ENCODE measurements at regions not wholly inside any gene's neighbourhood (a gene's known extent, or its start where the extent isn't known, plus 50 kb on each side); places are given as distances from the start of the nearest gene placed in this dataset.

DNA sequence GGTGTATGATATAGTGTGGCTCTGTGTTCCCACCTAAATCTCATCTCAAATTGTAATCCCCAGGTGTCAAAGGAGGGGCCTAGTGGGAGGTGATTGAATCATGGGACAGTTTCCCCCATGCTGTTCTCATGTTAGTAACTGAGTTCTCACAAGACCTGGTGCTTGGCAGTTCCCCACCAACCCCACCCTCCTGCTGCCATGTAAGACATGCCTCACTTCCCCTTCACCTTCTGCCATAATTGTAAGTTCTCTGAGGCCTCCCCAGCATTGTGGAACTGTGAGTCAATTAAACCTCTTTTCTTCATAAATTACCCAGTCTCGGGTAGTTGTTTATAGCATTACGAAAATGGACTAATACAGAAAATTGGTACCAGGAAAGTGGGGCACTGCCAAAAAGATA is 1705.3 kb downstream of the NCAM2 start:
- TF ChIP-seq ZFX (IDR thresholded peaks at IDR 0.05; ENCODE audit: borderline replicate concordance) (no peak), CTCF (IDR thresholded peaks at IDR 0.05) (no peak)

DNA sequence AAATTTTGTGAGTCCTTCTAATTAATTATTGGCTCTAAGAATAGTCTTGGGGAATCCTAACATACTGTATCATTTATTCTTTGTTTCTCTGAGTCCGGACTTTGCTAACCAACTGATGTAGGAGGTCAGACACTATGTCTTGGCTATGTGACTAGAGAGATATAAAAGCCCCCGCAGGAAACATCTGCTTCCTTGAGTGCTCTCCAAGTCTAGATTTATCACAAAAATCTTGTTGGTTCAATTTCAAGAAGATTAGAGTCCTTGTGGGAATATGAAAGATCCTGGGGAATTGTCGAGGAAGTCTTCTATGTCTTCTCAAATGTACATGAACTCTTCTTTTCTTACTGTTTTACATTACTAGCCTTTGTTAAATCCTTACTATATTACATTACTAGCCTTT is 1712.5 kb downstream of the NCAM2 start:
- TF ChIP-seq ZFX (IDR thresholded peaks at IDR 0.05; ENCODE audit: borderline replicate concordance) (no peak), CTCF (IDR thresholded peaks at IDR 0.05) (no peak)
- H3K27ac ChIP-seq = no peak overlapping the region

More for the DNA sequence above, 1705.3 kb downstream of the NCAM2 start:
- H3K27ac ChIP-seq = no peak overlapping the region

GRCh38 chr21:22711636-22712035 is 1713.4 kb downstream of the NCAM2 start:
- H3K27ac ChIP-seq = no peak overlapping the region
- no peak for TF ChIP-seq ZFX (IDR thresholded peaks at IDR 0.05; ENCODE audit: borderline replicate concordance)
- no peak for TF ChIP-seq CTCF (IDR thresholded peaks at IDR 0.05)

- H3K27ac ChIP-seq = no peak overlapping the region
- TF ChIP-seq CTCF (IDR thresholded peaks at IDR 0.05) (no peak), ZFX (IDR thresholded peaks at IDR 0.05; ENCODE audit: borderline replicate concordance) (no peak)
These were observed 1727.2 kb downstream of the NCAM2 start for GRCh38 chr21:22725436-22725835.

- no peak overlapping the region for H3K27ac ChIP-seq
- TF ChIP-seq ZFX (IDR thresholded peaks at IDR 0.05; ENCODE audit: borderline replicate concordance) (no peak), CTCF (IDR thresholded peaks at IDR 0.05) (no peak)
These were observed 1729.9 kb downstream of the NCAM2 start for GRCh38 chr21:22728091-22728490.

DNA sequence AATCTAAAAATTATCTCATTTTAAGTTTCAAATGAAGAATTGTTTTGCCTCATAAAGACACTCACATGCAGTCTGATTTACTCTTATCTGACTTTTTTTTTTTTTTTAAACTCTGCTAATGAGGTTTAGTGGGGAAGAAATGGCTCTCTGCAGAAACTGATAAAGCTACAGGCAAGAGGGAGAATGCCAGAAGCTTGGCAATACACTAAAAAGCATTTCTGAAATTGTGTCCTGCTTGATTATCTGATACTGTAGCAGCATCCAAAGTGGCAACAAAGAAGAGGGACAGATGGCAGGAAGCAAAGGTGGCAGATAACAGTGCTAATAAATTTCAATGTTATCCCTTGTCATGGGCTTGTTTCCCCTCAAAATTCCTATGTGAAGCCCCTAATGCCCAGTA is 1744.9 kb downstream of the NCAM2 start:
- no peak for TF ChIP-seq CTCF (IDR thresholded peaks at IDR 0.05)
- TF ChIP-seq ZFX (IDR thresholded peaks at IDR 0.05; ENCODE audit: borderline replicate concordance) = no peak
- H3K27ac ChIP-seq = no peak overlapping the region

DNA sequence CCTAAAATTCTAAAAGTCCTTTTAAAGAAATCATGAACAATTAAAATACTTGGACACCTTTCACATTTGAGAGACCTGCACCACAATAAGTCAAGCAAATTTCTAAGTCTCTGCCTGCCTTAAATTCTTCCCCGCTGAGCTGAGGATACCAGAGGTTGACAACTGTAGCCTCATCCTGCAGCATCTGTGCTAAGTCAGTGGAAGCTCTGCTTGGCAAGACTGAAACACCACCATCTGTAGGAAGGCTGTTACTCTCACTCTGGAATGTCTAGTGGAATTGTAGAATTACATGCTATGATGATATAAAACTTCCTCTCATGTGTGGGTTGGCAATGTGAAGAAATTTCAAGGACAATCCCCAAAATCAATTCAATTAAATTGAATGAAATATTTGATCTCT is 1756.5 kb downstream of the NCAM2 start:
- no peak overlapping the region for H3K27ac ChIP-seq
- no peak for TF ChIP-seq ZFX (IDR thresholded peaks at IDR 0.05; ENCODE audit: borderline replicate concordance)

DNA sequence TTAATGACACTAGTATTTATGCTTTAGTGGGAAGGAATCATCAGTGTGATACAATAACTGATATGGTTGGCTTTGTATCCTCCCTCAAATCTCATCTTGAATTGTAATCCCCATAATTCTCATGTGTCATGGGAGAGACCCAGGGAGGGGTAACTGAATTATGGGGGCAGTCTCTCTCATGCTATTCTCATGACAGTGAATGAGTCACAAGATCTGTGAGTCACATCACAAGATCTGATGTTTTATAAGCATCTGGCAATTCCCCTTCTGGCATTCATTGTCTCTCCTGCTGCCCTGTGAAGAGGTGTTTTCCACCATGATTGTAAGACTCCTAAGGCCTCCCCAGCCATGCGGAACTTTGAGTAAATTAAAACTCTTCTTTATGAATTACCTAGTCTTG is 1760.3 kb downstream of the NCAM2 start:
- H3K27ac ChIP-seq = no peak overlapping the region
- TF ChIP-seq CTCF (IDR thresholded peaks at IDR 0.05) (no peak), ZFX (IDR thresholded peaks at IDR 0.05; ENCODE audit: borderline replicate concordance) (no peak)

Measured in 22Rv1 (cell line).